Right forelimb (tissue), 1 donor: ENCODE measurements at regions not wholly inside any gene's neighbourhood (a gene's known extent, or its start where the extent isn't known, plus 50 kb on each side); places are given as distances from the start of the nearest gene placed in this dataset.

Source experiments
- DNase-seq: peaks from one replicate; pipeline ENCODE4 v3.0.0-alpha.2; 2018

GRCh38 chr20:11001764-11002540 is 328.2 kb upstream of the JAG1 start:
- no peak for DNase-seq

GRCh38 chr20:11003341-11003740 is 329.5 kb upstream of the JAG1 start:
- DNase-seq: no peak

GRCh38 chr20:11008444-11009033 is 334.7 kb upstream of the JAG1 start:
- DNase-seq: no peak

GRCh38 chr20:11011653-11012052 is 337.9 kb upstream of the JAG1 start:
- no peak for DNase-seq

GRCh38 chr20:11012975-11013374 is 339.2 kb upstream of the JAG1 start:
- DNase-seq: no peak

- no peak for DNase-seq
Measured at GRCh38 chr20:11013801-11014200, 340.0 kb upstream of the JAG1 start.

- no peak for DNase-seq
Measured at GRCh38 chr20:11015440-11015839, 341.6 kb upstream of the JAG1 start.

GRCh38 chr20:11017446-11017845 is 343.6 kb upstream of the JAG1 start:
- no peak for DNase-seq

GRCh38 chr20:11018668-11019170 is 344.9 kb upstream of the JAG1 start:
- no peak for DNase-seq

- no peak for DNase-seq
Measured at GRCh38 chr20:11020712-11021111, 346.9 kb upstream of the JAG1 start.

- DNase-seq: no peak
Measured at GRCh38 chr20:11027224-11027623, 353.4 kb upstream of the JAG1 start.

- no peak for DNase-seq
Measured at GRCh38 chr20:11030351-11030750, 356.6 kb upstream of the JAG1 start.

GRCh38 chr20:11031300-11031699 is 357.5 kb upstream of the JAG1 start:
- no peak for DNase-seq

GRCh38 chr20:11032611-11033010 is 358.8 kb upstream of the JAG1 start:
- DNase-seq: no peak

GRCh38 chr20:11034025-11034424 is 360.2 kb upstream of the JAG1 start:
- no peak for DNase-seq

GRCh38 chr20:11035211-11035610 is 361.4 kb upstream of the JAG1 start:
- DNase-seq: no peak

GRCh38 chr20:11041396-11041795 is 367.6 kb upstream of the JAG1 start:
- no peak for DNase-seq

GRCh38 chr20:11043001-11043400 is 369.2 kb upstream of the JAG1 start:
- no peak for DNase-seq

- DNase-seq: no peak
Measured at GRCh38 chr20:11044561-11044960, 370.8 kb upstream of the JAG1 start.

- no peak for DNase-seq
Measured at GRCh38 chr20:11045412-11046175, 371.8 kb upstream of the JAG1 start.

- DNase-seq: no peak
Measured at GRCh38 chr20:11047559-11047958, 373.8 kb upstream of the JAG1 start.

- no peak for DNase-seq
Measured at GRCh38 chr20:11048739-11049138, 374.9 kb upstream of the JAG1 start.

GRCh38 chr20:11050350-11050749 is 376.6 kb upstream of the JAG1 start:
- DNase-seq: no peak

- DNase-seq: no peak
Measured at GRCh38 chr20:11051136-11051535, 377.3 kb upstream of the JAG1 start.
